Small intestine (tissue), 7 donors: ENCODE measurements at regions not wholly inside any gene's neighbourhood (a gene's known extent, or its start where the extent isn't known, plus 50 kb on each side); places are given as distances from the start of the nearest gene placed in this dataset.
A peak's percentile ranks its signal among the peaks of the same experiment; 100 is the strongest.
"Not testable (repeated sequence)": the region's sequence is repeated elsewhere in the genome, so short reads cannot be mapped to it uniquely, and the experiment has no call there.

ENCODE experiments used
- DNase-seq, 2 donors: peaks; one replicate each; pipeline versions ENCODE4 v3.0.0 to v3.0.0-alpha.2; 2013
- FAIRE-seq: peaks from 2 replicates; lab custom pipeline; 2012; peaks lifted over from hg19 to GRCh38; lab: Jason Lieb, UNC
- H3K27ac ChIP-seq, 3 donors: one replicate each; pipeline ENCODE4 v1.5.1; 2013; ENCODE audit warnings: low read length in 2 of 3, mild to moderate bottlenecking in 2 of 3, control low read depth in 1 of 3, inconsistent platforms in 1 of 3, low read depth in 1 of 3, moderate library complexity in 1 of 3
- H3K27me3 ChIP-seq, 3 donors: one replicate each; pipeline ENCODE4 v1.6.1; 2013; ENCODE audit warnings: low read length in 3 of 3, inconsistent platforms in 1 of 3; ENCODE audit not compliant: control insufficient read depth in 3 of 3, insufficient read depth in 3 of 3
- H3K36me3 ChIP-seq, 3 donors: one replicate each; pipeline ENCODE4 v1.6.1; 2013; ENCODE audit warnings: low read length in 3 of 3, inconsistent platforms in 1 of 3, low read depth in 1 of 3, mild to moderate bottlenecking in 1 of 3, moderate library complexity in 1 of 3; ENCODE audit not compliant: control insufficient read depth in 3 of 3, insufficient read depth in 2 of 3
- H3K4me1 ChIP-seq, 3 donors: one replicate each; pipeline ENCODE4 v1.6.1; 2013; ENCODE audit warnings: low read length in 2 of 3, inconsistent platforms in 1 of 3, low read depth in 1 of 3, mild to moderate bottlenecking in 1 of 3, moderate library complexity in 1 of 3; ENCODE audit not compliant: control insufficient read depth in 3 of 3, insufficient read depth in 2 of 3
- H3K4me3 ChIP-seq, 3 donors: one replicate each; pipeline ENCODE4 v1.5.1; 2013; ENCODE audit warnings: low read length in 3 of 3, control low read depth in 1 of 3, inconsistent platforms in 1 of 3, low read depth in 1 of 3, mild to moderate bottlenecking in 1 of 3, moderate library complexity in 1 of 3
- H3K9me3 ChIP-seq, 2 donors: one replicate each; pipeline ENCODE4 v1.6.1; 2013; ENCODE audit warnings: low read depth in 1 of 2, low read length in 1 of 2; ENCODE audit not compliant: control insufficient read depth in 2 of 2, insufficient read depth in 1 of 2
- WGBS, 3 donors: extraction: QIAGEN DNeasy Blood & Tissue Kit; methylation state at CpG; one replicate each; pipeline ENCODE4 v1.1.7; 2013; 5-methylcytosine and 5-hydroxymethylcytosine counted together
- donor health status: healthy with polysubstance abuse.
- donor health status: control.
- donor health status: control.
- donor health status: Bipolar disorder and iron deficiency.
- donor health status: healthy.

DNA sequence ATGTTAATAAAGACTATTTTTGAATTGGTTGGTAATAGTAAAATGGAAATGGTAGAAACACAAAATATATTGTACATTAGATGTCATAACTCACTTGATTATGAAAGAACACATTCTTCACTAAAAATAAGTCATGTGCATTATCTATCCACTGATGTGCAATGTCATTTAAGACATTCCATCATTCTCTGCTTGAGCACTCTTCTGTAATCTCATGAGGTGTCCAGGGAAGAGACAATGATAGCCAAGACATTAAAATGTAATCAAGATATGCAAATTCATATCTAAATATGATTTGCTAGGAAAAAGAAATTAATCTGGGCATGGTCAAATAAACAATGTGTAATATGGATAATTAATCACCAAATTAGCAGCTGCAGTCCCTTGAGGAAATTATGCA is 422.5 kb downstream of the BTG1 start:
- Histone ChIP-seq H3K4me1 (no peaks in the 10 kb centered on the region), H3K36me3 (no peaks in the 10 kb centered on the region), H3K27me3 (no peaks in the 10 kb centered on the region), H3K27ac (no peak overlapping the region), H3K9me3 (no peaks in the 10 kb centered on the region), H3K4me3 (no peak overlapping the region)
- FAIRE-seq (no peak), DNase-seq (no peak)

DNA sequence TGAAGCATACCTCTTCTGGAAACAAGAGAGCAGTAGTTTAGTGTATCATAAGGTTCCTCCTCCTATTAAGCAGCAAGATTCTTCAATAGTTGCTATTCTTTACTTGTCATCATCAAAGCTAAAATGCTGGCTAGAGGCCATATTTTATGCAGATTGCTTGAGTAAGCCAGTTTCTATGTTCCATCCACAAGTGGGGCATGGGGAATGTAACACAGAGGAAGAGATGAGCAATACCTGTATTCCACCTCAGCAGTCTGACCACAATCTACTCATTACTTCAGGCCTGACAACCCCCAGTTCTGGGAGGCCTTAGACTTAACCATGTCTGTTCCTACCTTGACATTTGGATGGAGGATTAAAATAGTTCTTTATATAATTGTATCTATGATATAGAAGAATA is 423.6 kb downstream of the BTG1 start:
- H3K36me3 ChIP-seq: no peaks in the 10 kb centered on the region
- H3K4me3 ChIP-seq: no peak overlapping the region
- no peaks in the 10 kb centered on the region for H3K27me3 ChIP-seq
- no peaks in the 10 kb centered on the region for H3K4me1 ChIP-seq
- DNase-seq (no peak), FAIRE-seq (no peak)
- no peak overlapping the region for H3K27ac ChIP-seq
- no peaks in the 10 kb centered on the region for H3K9me3 ChIP-seq

DNA sequence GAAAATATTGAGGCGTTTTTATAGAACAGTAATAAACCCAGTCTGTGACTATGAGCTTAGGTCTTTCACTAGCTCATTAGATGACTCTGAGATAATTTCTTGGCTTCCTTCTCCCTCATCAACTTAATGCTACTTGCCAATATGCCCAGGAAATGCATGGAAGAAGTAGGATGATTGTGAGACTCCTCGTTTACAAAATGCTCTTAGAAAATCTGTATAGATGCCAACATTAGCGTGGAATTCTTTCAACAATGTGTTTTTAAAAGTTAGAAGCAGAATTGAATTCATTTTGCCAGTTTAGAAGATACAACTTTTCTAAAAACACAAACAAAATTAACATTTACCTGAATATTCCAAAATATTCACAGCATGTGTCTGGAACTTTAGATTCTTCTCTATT is 424.6 kb downstream of the BTG1 start:
- no peaks in the 10 kb centered on the region for H3K9me3 ChIP-seq
- FAIRE-seq (no peak), DNase-seq (no peak)
- no peaks in the 10 kb centered on the region for H3K27me3 ChIP-seq
- 60 to 64% (median 63%) methylated on average over 3 of the region's 3 CpGs for WGBS, 3 donors
- H3K36me3 ChIP-seq: no peaks in the 10 kb centered on the region
- H3K27ac ChIP-seq: no peak overlapping the region
- no peak overlapping the region for H3K4me3 ChIP-seq
- no peaks in the 10 kb centered on the region for H3K4me1 ChIP-seq

DNA sequence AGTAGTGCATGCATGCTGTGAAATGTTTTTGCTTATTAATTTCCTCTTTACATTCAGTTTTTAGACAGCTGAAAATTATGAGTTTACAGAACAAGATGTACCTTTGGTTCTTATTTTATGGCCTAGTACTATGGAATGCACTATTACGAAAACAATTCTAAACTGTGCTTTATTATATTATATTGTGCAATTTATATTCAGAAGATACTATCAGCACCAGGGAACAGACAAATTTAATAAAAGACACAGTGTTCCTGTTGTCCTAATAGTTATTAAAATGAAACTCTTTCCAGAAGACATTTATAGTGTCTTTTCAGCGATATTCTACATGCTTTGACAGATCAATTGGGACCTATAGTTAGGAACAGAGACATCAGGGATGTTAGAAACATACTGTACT is 427.3 kb downstream of the BTG1 start:
- DNase-seq (peak in 1 of 2 donors; percentile 14), FAIRE-seq (no peak)
- WGBS, 3 donors: 78 to 86% (median 82%) methylated on average over 2 of the region's 2 CpGs
- Histone ChIP-seq H3K4me1 (no peaks in the 10 kb centered on the region), H3K27ac (no peak overlapping the region), H3K4me3 (no peak overlapping the region), H3K27me3 (no peaks in the 10 kb centered on the region), H3K9me3 (no peaks in the 10 kb centered on the region), H3K36me3 (no peaks in the 10 kb centered on the region)

DNA sequence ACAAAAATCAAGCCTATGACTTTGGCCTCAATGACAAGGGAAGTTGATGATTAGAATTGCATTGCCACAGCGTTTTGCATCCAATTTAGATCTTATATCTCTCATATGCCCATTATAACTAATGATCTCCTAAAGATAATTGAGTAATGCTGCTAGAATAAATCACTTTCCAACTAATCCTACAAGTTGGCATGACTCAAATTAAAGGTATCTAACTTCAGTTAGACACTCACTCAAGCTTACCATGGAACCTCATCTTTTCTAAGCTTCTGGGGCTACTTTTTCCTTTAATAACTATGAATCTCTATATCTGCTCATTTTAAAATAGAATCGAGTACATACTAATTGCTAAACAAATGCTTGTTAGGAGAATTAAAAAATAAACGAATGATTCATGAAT is 427.8 kb downstream of the BTG1 start:
- FAIRE-seq (peak; percentile 36), DNase-seq (no peak)
- 64 to 78% (median 67%) methylated on average over 3 of the region's 3 CpGs for WGBS, 3 donors
- no peaks in the 10 kb centered on the region for H3K27me3 ChIP-seq
- H3K36me3 ChIP-seq: no peaks in the 10 kb centered on the region
- no peak overlapping the region for H3K27ac ChIP-seq
- no peak overlapping the region for H3K4me3 ChIP-seq
- H3K4me1 ChIP-seq: no peaks in the 10 kb centered on the region
- H3K9me3 ChIP-seq: no peaks in the 10 kb centered on the region

DNA sequence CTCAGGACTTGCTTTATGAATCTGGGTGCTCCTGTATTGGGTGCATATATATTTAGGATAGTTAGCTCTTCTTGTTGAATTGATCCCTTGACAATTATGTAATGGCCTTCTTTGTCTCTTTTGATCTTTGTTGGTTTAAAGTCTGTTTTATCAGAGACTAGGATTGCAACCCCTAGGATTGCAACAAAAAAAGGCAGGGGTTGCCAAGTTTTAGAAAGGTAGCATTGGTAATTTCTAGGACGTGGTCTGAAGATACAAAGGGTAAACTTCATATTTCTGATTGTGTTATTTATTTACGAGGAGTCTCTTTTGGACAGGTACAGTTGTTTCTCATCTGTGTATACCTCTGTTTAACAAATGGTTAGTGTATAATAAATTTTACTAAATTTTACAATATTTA is 433.7 kb downstream of the BTG1 start:
- H3K4me1 ChIP-seq, H3K9me3 ChIP-seq, DNase-seq, H3K4me3 ChIP-seq, H3K36me3 ChIP-seq, H3K27ac ChIP-seq, FAIRE-seq, H3K27me3 ChIP-seq: not testable (repeated sequence)
- 69 to 85% (median 70%) methylated on average over 2 of the region's 2 CpGs for WGBS, 3 donors

DNA sequence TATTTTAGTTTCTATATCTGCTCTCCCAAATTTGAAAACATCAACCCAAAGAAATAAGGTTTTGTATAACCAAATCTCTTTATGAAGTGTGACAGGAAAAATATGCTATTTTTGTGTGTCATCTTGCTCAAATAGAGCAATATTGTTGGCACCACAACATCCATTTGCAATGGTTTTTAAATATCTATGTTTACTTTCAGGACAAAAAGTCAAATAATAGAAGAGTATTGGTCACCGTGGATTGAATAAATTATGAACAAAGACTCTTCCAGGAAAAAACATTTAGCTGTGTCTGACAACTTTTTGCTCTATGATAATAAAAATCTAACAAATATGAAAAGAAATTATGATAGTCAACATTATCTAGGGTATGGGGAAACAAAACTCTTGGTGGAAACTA is 439.2 kb downstream of the BTG1 start:
- no peaks in the 10 kb centered on the region for H3K4me1 ChIP-seq
- no peaks in the 10 kb centered on the region for H3K36me3 ChIP-seq
- no peaks in the 10 kb centered on the region for H3K27me3 ChIP-seq
- no peak overlapping the region for H3K4me3 ChIP-seq
- WGBS, 3 donors: 56 to 81% (median 79%) methylated on average over 1 of the region's 1 CpG
- H3K27ac ChIP-seq: no peak overlapping the region
- no peaks in the 10 kb centered on the region for H3K9me3 ChIP-seq
- FAIRE-seq (peak; percentile 49), DNase-seq (no peak)

DNA sequence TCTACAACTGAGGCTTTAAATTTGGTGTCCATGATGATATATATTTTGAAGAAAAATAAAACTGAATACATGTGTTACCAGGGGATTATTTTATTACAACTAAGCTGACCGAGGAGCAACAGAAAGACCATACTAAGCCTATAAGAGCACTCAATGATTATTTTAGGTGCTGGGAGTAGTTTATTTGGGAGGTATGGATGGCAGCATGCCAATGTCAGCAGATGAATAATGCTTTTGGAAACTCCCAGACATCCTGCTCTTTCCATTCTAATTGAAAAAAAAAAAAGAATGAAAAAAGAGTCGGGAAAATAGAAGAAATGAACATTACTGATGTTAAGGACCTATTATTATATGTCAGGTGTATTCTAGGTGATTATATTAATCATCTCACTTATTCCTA is 441.2 kb downstream of the BTG1 start:
- no peak for DNase-seq
- H3K9me3 ChIP-seq: no peaks in the 10 kb centered on the region
- no peaks in the 10 kb centered on the region for H3K27me3 ChIP-seq
- H3K4me1 ChIP-seq: no peaks in the 10 kb centered on the region
- 78 to 83% (median 79%) methylated on average over 2 of the region's 2 CpGs for WGBS, 3 donors
- no peak for FAIRE-seq
- H3K27ac ChIP-seq: no peak overlapping the region
- H3K4me3 ChIP-seq: no peak overlapping the region
- H3K36me3 ChIP-seq: no peaks in the 10 kb centered on the region

DNA sequence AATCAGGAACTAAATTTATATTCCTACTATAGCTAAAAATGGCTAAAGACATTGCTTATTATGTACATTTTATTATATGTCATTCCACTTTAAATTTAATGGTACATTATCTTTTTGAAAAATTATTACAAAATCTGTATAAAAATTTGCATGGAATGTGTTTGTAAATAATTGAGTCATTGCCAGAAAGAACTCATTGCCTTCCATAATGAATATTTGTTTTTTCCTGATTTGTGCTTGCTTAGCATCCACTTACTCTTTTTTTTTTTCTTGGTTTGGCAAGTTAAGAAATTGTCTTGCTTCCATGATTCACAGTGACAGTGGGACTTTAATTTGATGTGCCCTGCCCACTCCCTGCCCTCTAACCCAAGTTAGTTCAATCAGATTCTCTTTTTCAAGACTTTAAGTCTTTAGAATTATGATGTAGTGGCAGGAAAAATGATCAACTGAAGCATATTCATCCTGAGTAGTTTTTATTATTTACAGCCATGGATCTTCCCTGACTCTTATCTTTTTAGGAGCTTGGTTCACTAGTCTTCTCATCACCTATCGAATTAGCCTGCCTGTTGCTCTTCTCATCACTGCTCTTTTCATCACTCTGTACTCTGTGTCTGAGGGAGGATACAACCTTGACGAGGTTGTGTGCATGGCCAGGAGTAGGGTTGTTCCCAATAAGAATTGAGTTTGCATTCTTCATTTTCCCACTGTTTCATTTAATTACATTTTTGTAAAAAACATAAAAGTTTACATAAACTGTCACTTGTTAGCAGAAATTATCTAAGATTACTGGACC is 442.0 kb downstream of the BTG1 start:
- H3K4me3 ChIP-seq: no peak overlapping the region
- 89% methylated on average over 2 of the region's 2 CpGs for WGBS, 3 donors
- FAIRE-seq: no peak
- no peaks in the 10 kb centered on the region for H3K4me1 ChIP-seq
- H3K36me3 ChIP-seq: no peaks in the 10 kb centered on the region
- DNase-seq: no peak
- H3K27me3 ChIP-seq: no peaks in the 10 kb centered on the region
- no peaks in the 10 kb centered on the region for H3K9me3 ChIP-seq
- H3K27ac ChIP-seq: no peak overlapping the region
